Omental fat pad (tissue), 3 donors: ENCODE measurements at regions not wholly inside any gene's neighbourhood (a gene's known extent, or its start where the extent isn't known, plus 50 kb on each side); places are given as distances from the start of the nearest gene placed in this dataset.
"Not testable (repeated sequence)": the region's sequence is repeated elsewhere in the genome, so short reads cannot be mapped to it uniquely, and the experiment has no call there.

Experiments
- ATAC-seq: fragments of 150-250 bp; one replicate; pipeline ENCODE4 v1.9.1; 2016; ENCODE audit warnings: mild to moderate bottlenecking, moderate library complexity; ENCODE audit not compliant: low FRiP score
- DNase-seq: peaks from one replicate; pipeline ENCODE4 v3.0.0-alpha.2; 2019; ENCODE audit warnings: low spot score
- CTCF ChIP-seq, 3 donors: fragments of 450-650 bp; IDR thresholded peaks; one replicate each; pipeline ENCODE4 v1.5.1; 2016 to 2017; ENCODE audit warnings: antibody characterized with exemption in 3 of 3, mild to moderate bottlenecking in 3 of 3, moderate library complexity in 2 of 3

- TF ChIP-seq CTCF (IDR thresholded peaks at IDR 0.05), result no peak
- DNase-seq (no peak), ATAC-seq (no peak)
These were observed 446.4 kb upstream of the PTGER4 start for GRCh38 chr5:40233268-40233667.

GRCh38 chr5:40227931-40228330, 451.8 kb upstream of the PTGER4 start:
- no peak for TF ChIP-seq CTCF (IDR thresholded peaks at IDR 0.05)
- DNase-seq (no peak), ATAC-seq (no peak)

- ATAC-seq (no peak), DNase-seq (no peak)
- no peak for TF ChIP-seq CTCF (IDR thresholded peaks at IDR 0.05)
These were observed 452.3 kb upstream of the PTGER4 start for GRCh38 chr5:40227366-40227765.

GRCh38 chr5:40226906-40227305, 452.8 kb upstream of the PTGER4 start:
- DNase-seq, result no peak
- TF ChIP-seq CTCF (IDR thresholded peaks at IDR 0.05), result no peak
- ATAC-seq, result no peak

GRCh38 chr5:40225147-40225546, 454.6 kb upstream of the PTGER4 start:
- not testable (repeated sequence) for DNase-seq, ATAC-seq

- DNase-seq, result no peak
- no peak for ATAC-seq
- TF ChIP-seq CTCF (IDR thresholded peaks at IDR 0.05), result no peak
These were observed 455.3 kb upstream of the PTGER4 start for GRCh38 chr5:40224421-40224820.

- no peak for DNase-seq
- ATAC-seq, result no peak
- no peak for TF ChIP-seq CTCF (IDR thresholded peaks at IDR 0.05)
These were observed 455.8 kb upstream of the PTGER4 start for GRCh38 chr5:40223884-40224402.

- DNase-seq (no peak), ATAC-seq (no peak)
- no peak for TF ChIP-seq CTCF (IDR thresholded peaks at IDR 0.05)
These were observed 457.9 kb upstream of the PTGER4 start for GRCh38 chr5:40221796-40222195.
